Mesendoderm (in vitro differentiated cells): ENCODE measurements at regions not wholly inside any gene's neighbourhood (a gene's known extent, or its start where the extent isn't known, plus 50 kb on each side); places are given as distances from the start of the nearest gene placed in this dataset.

Experiments used
- DNase-seq: peaks from one replicate; pipeline ENCODE4 v3.0.0; 2013
- H2AK5ac ChIP-seq: 2 replicates; pipeline ENCODE4 v1.6.1; 2013; ENCODE audit warnings: low read length, inconsistent platforms
- H2BK120ac ChIP-seq: 2 replicates; pipeline ENCODE4 v1.6.1; 2013; ENCODE audit warnings: low read depth, mild to moderate bottlenecking, low read length, moderate library complexity, mixed read lengths
- H2BK15ac ChIP-seq: replicated peaks from 2 replicates; pipeline ENCODE4 v1.6.1; 2013; ENCODE audit warnings: low read depth, mild to moderate bottlenecking, moderate library complexity
- H2BK5ac ChIP-seq: 2 replicates; pipeline ENCODE4 v1.6.1; 2013; ENCODE audit warnings: low read length, inconsistent platforms
- H3K18ac ChIP-seq: 2 replicates; pipeline ENCODE4 v1.6.1; 2013; ENCODE audit warnings: mild to moderate bottlenecking, low read length, mixed read lengths
- H3K23ac ChIP-seq: one replicate; pipeline ENCODE4 v1.6.1; 2013; ENCODE audit warnings: low read length
- H3K27ac ChIP-seq: 2 replicates; pipeline ENCODE4 v1.5.1; 2013; ENCODE audit warnings: low read depth, mild to moderate bottlenecking, inconsistent platforms, low read length, moderate library complexity
- H3K27me3 ChIP-seq: 2 replicates; pipeline ENCODE4 v1.6.1; 2013; ENCODE audit warnings: low read length, control low read depth, mild to moderate bottlenecking, inconsistent platforms; ENCODE audit not compliant: insufficient read depth, poor library complexity
- H3K36me3 ChIP-seq: 2 replicates; pipeline ENCODE4 v1.6.1; 2013; ENCODE audit warnings: low read length, inconsistent platforms; ENCODE audit not compliant: control insufficient read depth, insufficient read depth
- H3K4ac ChIP-seq: one replicate; pipeline ENCODE4 v1.6.1; 2013; ENCODE audit warnings: low read depth, mild to moderate bottlenecking, low read length, moderate library complexity
- H3K4me1 ChIP-seq: 2 replicates; pipeline ENCODE4 v1.6.1; 2013; ENCODE audit warnings: low read depth, low read length, inconsistent platforms; ENCODE audit not compliant: control insufficient read depth
- H3K4me2 ChIP-seq: 2 replicates; pipeline ENCODE4 v1.6.1; 2013; ENCODE audit warnings: low read length
- H3K4me3 ChIP-seq: 2 replicates; pipeline ENCODE4 v1.5.1; 2013; ENCODE audit warnings: mild to moderate bottlenecking, low read length
- H3K56ac ChIP-seq: one replicate; pipeline ENCODE4 v1.6.1; 2013; ENCODE audit warnings: low read length
- H3K79me1 ChIP-seq: 2 replicates; pipeline ENCODE4 v1.6.1; 2013; ENCODE audit warnings: low read length, inconsistent platforms
- H3K79me2 ChIP-seq: 2 replicates; pipeline ENCODE4 v1.6.1; 2013; ENCODE audit warnings: mild to moderate bottlenecking, low read length; ENCODE audit not compliant: control insufficient read depth, insufficient read depth
- H3K9ac ChIP-seq: 2 replicates; pipeline ENCODE4 v1.6.1; 2013; ENCODE audit warnings: low read length, inconsistent platforms
- H4K5ac ChIP-seq: one replicate; pipeline ENCODE4 v1.6.1; 2013; ENCODE audit warnings: low read length
- H4K8ac ChIP-seq: one replicate; pipeline ENCODE4 v1.6.1; 2013; ENCODE audit warnings: low read depth, mild to moderate bottlenecking, control low read depth, low read length, moderate library complexity
- WGBS: extraction: QIAGEN DNeasy Blood & Tissue Kit; methylation state at CpG from one replicate; pipeline ENCODE4 v1.1.7; 2013; ENCODE audit warnings: low lambda C conversion rate, missing lambda C conversion rate; ENCODE audit not compliant: insufficient coverage; ENCODE audit errors: extremely low coverage; 5-methylcytosine and 5-hydroxymethylcytosine counted together

DNA sequence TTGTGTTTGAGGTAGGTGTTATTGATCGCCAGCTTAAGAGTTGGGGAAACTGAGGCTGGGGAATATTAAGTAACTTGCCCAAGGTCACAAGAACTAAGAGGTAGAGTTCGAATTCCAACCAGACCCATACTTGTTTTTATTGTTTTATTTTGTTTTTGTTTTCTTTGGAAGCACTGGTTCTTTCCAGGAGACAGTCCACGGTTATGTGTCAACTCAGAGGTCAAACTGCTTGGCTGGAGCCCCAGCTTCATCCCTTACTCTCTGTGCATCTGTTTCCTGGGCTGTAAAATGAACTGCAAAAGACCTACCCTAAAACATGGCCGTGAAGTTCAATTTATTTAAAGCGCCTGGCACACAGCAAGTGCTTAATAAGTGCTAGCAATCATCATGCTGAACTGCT, 74.4 kb upstream of the MAP1LC3B2 start:
- Histone ChIP-seq H3K27ac (no peak overlapping the region), H3K4me3 (no peak overlapping the region), H2AK5ac (no peak overlapping the region), H3K4me1 (no peaks in the 10 kb centered on the region), H3K27me3 (no peaks in the 10 kb centered on the region), H3K23ac (no peak overlapping the region), H3K79me2 (no peaks in the 10 kb centered on the region), H4K5ac (no peak overlapping the region), H3K4ac (no peak overlapping the region), H4K8ac (no peak overlapping the region), H3K56ac (no peak overlapping the region), H2BK15ac (no peak overlapping the region), H3K18ac (no peak overlapping the region), H2BK120ac (no peak overlapping the region), H3K36me3 (no peaks in the 10 kb centered on the region), H3K4me2 (no peak overlapping the region), H3K79me1 (no peaks in the 10 kb centered on the region), H2BK5ac (no peak overlapping the region), H3K9ac (no peak overlapping the region)
- no CpG with 5 or more reads among the region's 5 CpGs for WGBS
- no peak for DNase-seq

DNA sequence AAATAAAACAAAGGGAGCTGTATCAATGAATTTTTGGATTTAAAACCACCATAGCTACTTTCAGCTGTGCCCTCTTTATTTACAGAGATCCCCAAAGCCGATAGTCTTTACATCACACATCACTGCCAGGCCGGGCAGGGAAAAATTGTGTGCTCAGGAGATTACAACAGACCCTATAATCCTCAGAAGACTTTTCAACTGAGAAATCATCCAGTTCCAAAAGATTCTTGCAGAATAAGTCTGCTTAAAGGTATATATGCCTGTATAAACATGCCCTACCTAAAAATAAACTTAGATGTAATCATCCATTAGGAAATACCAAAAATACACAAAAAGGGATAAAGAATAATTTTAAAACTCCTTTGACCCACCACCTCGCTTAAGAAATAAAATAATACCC, 70.1 kb upstream of the MAP1LC3B2 start:
- Histone ChIP-seq H3K4me1 (no peaks in the 10 kb centered on the region), H3K79me2 (no peaks in the 10 kb centered on the region), H4K5ac (no peak overlapping the region), H3K36me3 (no peaks in the 10 kb centered on the region), H2BK120ac (no peak overlapping the region), H3K27me3 (no peaks in the 10 kb centered on the region), H3K27ac (no peak overlapping the region), H2BK5ac (no peak overlapping the region), H3K56ac (no peak overlapping the region), H4K8ac (no peak overlapping the region), H2BK15ac (no peak overlapping the region), H3K23ac (no peak overlapping the region), H2AK5ac (no peak overlapping the region), H3K79me1 (no peaks in the 10 kb centered on the region), H3K4me2 (no peak overlapping the region), H3K4me3 (no peak overlapping the region), H3K18ac (no peak overlapping the region), H3K9ac (no peak overlapping the region), H3K4ac (no peak overlapping the region)
- WGBS = no CpG with 5 or more reads among the region's 3 CpGs
- no peak for DNase-seq

DNA sequence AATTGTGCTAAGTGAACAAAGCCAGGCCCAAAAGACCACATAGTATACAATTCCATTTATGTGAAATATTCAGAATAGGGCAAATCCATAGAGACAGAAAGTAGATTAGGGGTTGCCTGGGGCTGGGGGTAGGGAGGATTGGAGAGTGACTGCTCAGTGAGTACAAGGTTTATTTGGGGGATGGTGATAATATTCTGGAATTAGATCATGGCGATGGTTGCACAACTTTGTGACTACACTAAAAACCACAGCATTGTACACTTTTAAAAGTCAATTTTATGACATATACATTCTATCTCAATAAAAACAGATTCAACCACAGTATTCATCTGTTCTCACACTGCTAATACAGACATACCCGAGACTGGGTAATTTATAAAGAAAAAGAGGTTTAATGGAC, 68.7 kb upstream of the MAP1LC3B2 start:
- Histone ChIP-seq H2BK120ac (no peak overlapping the region), H4K8ac (no peak overlapping the region), H3K4me1 (no peaks in the 10 kb centered on the region), H4K5ac (no peak overlapping the region), H3K18ac (no peak overlapping the region), H3K4me3 (no peak overlapping the region), H3K79me1 (no peaks in the 10 kb centered on the region), H3K9ac (no peak overlapping the region), H2BK5ac (no peak overlapping the region), H3K56ac (no peak overlapping the region), H2AK5ac (no peak overlapping the region), H2BK15ac (no peak overlapping the region), H3K23ac (no peak overlapping the region), H3K27ac (no peak overlapping the region), H3K27me3 (no peaks in the 10 kb centered on the region), H3K79me2 (no peaks in the 10 kb centered on the region), H3K4ac (no peak overlapping the region), H3K4me2 (no peak overlapping the region), H3K36me3 (no peaks in the 10 kb centered on the region)
- DNase-seq = no peak
- no CpG with 5 or more reads among the region's 2 CpGs for WGBS

DNA sequence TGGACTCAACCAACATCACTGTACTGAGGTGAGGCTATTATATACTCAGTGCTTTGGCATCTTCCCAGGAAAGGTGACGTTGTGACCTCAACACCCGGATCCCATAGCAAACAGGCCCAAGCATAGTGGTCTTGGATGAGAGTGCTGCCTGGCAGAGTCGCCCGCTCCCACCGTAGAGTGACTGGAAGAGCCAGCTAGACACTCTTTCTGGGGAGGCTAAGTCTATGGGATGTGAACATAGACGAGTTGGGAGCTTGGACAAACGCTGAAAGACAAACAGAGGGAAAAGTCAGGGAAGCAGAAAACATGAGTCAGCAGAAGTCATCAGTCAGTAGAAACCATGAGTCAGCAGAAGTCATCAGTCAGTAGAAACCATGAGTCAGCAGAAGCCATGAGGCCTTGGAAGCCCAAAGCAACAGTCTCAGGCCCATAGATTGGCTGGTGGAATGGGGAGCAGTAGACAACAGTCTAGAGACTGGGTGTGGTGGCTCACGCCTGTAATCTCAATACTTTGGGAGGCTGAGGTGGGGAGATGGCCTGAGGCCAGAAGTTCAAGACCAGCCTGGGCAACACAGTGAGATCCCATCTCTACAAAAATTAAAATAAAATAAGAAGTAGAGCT, 66.4 kb upstream of the MAP1LC3B2 start:
- Histone ChIP-seq H3K27ac (no peak overlapping the region), H2BK5ac (no peak overlapping the region), H3K9ac (no peak overlapping the region), H4K8ac (no peak overlapping the region), H3K4me2 (no peak overlapping the region), H2BK120ac (no peak overlapping the region), H3K4me3 (no peak overlapping the region), H3K36me3 (no peaks in the 10 kb centered on the region), H3K4me1 (no peaks in the 10 kb centered on the region), H2AK5ac (no peak overlapping the region), H4K5ac (no peak overlapping the region), H3K4ac (no peak overlapping the region), H3K79me2 (no peaks in the 10 kb centered on the region), H3K18ac (no peak overlapping the region), H3K79me1 (no peaks in the 10 kb centered on the region), H3K56ac (no peak overlapping the region), H2BK15ac (no peak overlapping the region), H3K23ac (no peak overlapping the region), H3K27me3 (no peaks in the 10 kb centered on the region)
- peak; percentile 88 for DNase-seq
- WGBS = no CpG with 5 or more reads among the region's 8 CpGs

- no peak overlapping the region for H3K27ac ChIP-seq
- no peak overlapping the region for H4K8ac ChIP-seq
- H2AK5ac ChIP-seq = no peak overlapping the region
Observed at GRCh38 chr12:116495260-116495659, 63.9 kb upstream of the MAP1LC3B2 start.

DNA sequence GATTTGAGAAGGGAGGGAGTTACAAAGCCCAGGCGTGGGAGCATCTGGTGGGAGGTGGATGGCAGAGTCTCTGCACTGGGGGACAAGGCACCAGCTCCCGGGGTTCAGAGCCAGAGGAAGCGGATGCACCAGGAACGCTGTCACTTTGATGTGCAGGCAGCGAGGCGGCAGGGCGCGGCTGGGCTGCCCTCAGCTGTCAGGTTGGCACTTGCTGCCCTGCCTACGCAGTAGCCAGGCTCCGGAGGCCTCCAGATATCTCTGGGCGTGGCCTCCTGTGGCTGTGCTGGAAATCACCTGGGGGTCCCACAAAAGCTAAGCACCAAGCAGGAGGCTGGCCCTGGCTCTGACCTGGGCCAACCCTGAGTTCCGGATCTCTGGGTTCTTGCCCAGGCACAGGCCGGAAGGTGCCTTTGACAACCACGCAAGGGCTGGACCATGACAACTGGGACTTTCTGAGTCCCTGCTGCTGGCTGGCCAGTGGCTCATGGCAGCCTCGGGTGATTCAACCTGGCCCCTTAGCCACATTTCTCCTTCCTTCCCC, 62.1 kb upstream of the MAP1LC3B2 start:
- Histone ChIP-seq H4K5ac (no peak overlapping the region), H4K8ac (no peak overlapping the region), H3K27ac (no peak overlapping the region), H3K4me2 (no peak overlapping the region), H2BK15ac (no peak overlapping the region), H3K9ac (no peak overlapping the region), H3K4me3 (no peak overlapping the region), H3K4ac (no peak overlapping the region), H3K23ac (no peak overlapping the region), H3K4me1 (peaks cover 3% of the 10 kb centered on the region), H3K79me2 (no peaks in the 10 kb centered on the region), H3K56ac (no peak overlapping the region), H3K27me3 (no peaks in the 10 kb centered on the region), H2AK5ac (no peak overlapping the region), H2BK120ac (no peak overlapping the region), H3K18ac (no peak overlapping the region), H2BK5ac (no peak overlapping the region), H3K79me1 (no peaks in the 10 kb centered on the region), H3K36me3 (no peaks in the 10 kb centered on the region)
- DNase-seq = no peak
- no CpG with 5 or more reads among the region's 15 CpGs for WGBS

More at GRCh38 chr12:116495260-116495659, 63.9 kb upstream of the MAP1LC3B2 start:
- H3K79me1 ChIP-seq = no peaks in the 10 kb centered on the region
- H4K5ac ChIP-seq = no peak overlapping the region
- H2BK15ac ChIP-seq = no peak overlapping the region
- no peaks in the 10 kb centered on the region for H3K36me3 ChIP-seq
- DNase-seq = peak; percentile 93
- H3K56ac ChIP-seq = no peak overlapping the region
- H2BK120ac ChIP-seq = no peak overlapping the region
- no peak overlapping the region for H2BK5ac ChIP-seq
- H3K18ac ChIP-seq = no peak overlapping the region
- H3K4me1 ChIP-seq = no peaks in the 10 kb centered on the region
- no peak overlapping the region for H3K23ac ChIP-seq
- H3K9ac ChIP-seq = no peak overlapping the region
- no CpG with 5 or more reads among the region's 2 CpGs for WGBS
- H3K27me3 ChIP-seq = no peaks in the 10 kb centered on the region
- H3K4me3 ChIP-seq = no peak overlapping the region
- H3K4me2 ChIP-seq = no peak overlapping the region
- no peaks in the 10 kb centered on the region for H3K79me2 ChIP-seq
- no peak overlapping the region for H3K4ac ChIP-seq
